ENCODE measurements at regions not wholly inside any gene's neighbourhood (a gene's known extent, or its start where the extent isn't known, plus 50 kb on each side); places are given as distances from the start of the nearest gene placed in this dataset.
"Not testable (repeated sequence)": the region's sequence is repeated elsewhere in the genome, so short reads cannot be mapped to it uniquely, and the experiment has no call there.

DNA sequence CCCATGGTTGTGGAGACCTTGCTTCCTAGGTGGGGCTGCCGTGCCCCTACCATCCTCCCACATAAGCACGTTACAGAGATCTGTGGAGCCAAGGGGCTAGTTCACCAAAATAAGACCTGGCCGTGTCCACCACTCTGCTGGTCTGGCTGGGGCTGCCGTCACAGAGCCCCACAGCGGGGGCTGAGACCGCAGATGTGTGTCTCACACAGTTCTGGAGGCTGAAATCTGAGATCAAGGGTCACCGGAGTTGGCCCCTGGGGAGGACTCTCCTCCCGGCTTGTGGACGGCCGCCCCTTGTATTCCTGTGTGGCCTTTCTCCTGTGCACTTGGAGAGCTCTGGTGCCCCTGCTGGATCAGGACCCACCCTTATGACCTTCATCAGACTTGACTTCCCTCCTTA is 147.4 kb downstream of the IGLL1 start:
- H3K9me1 ChIP-seq (ENCODE audit: control insufficient read depth, insufficient read depth, low read length); DNase-seq (ENCODE audit: extremely low read depth in 1 of 4, low spot score in 3 of 4); POLR2A ChIA-PET; intact Hi-C loops (cut with micrococcal nuclease); H3K4me3 ChIP-seq; in situ Hi-C loops (cut with MboI); H3K4me2 ChIP-seq (ENCODE audit: insufficient read depth, low read length); CTCF ChIA-PET (ENCODE audit: low intra/inter-chr PET ratio); H3K79me2 ChIP-seq (ENCODE audit: control insufficient read depth, insufficient read depth, low read length); H3K9me3 ChIP-seq (replicated peaks; ENCODE audit: control insufficient read depth, insufficient read depth, low read depth, low read length); H3K27ac ChIP-seq (ENCODE audit: extremely low read depth, low read depth, low read length); H3K27me3 ChIP-seq (ENCODE audit: control insufficient read depth in 2 of 2, insufficient read depth in 2 of 2, low read length in 2 of 2); BruUV-seq (replicated peaks); H4K20me1 ChIP-seq (replicated peaks; ENCODE audit: control insufficient read depth, insufficient read depth, low read length); H3K9ac ChIP-seq (ENCODE audit: insufficient read depth in 1 of 2, low read depth in 2 of 2, low read length in 2 of 2); H3K36me3 ChIP-seq (ENCODE audit: control insufficient read depth, insufficient read depth, low read length); ATAC-seq: not testable (repeated sequence)
- H3K4me1 ChIP-seq (replicated peaks in 1 of 2; ENCODE audit: control insufficient read depth in 2 of 2, insufficient read depth in 2 of 2, low read length in 2 of 2), result peaks cover 10 to 25% of the 10 kb centered on the region in 2 experiments; a peak in 3 of 5 replicates
- peak; percentile 52 for FAIRE-seq
- peak overlapping the region; percentile 42 for H2AFZ ChIP-seq (ENCODE audit: low read depth, low read length)
- 30% methylated on average over 6 of the region's 10 CpGs for WGBS (ENCODE audit: insufficient coverage, low coverage, missing lambda C conversion rate)

- Histone ChIP-seq H3K9ac (ENCODE audit: insufficient read depth in 1 of 2, low read depth in 2 of 2, low read length in 2 of 2) (peak overlapping the region in 1 of 2 experiments; percentile 59; a peak in 1 of 4 replicates), H3K4me2 (ENCODE audit: insufficient read depth, low read length) (peak overlapping the region; percentile 50), H3K27ac (ENCODE audit: extremely low read depth, low read depth, low read length) (peak overlapping the region; percentile 8; the same call in 1 of the 3 replicates), H3K4me3 (no peak overlapping the region), H3K9me3 (replicated peaks; ENCODE audit: control insufficient read depth, insufficient read depth, low read depth, low read length) (no peaks in the 10 kb centered on the region; the same call in 1 of the 2 replicates), H3K27me3 (ENCODE audit: control insufficient read depth in 2 of 2, insufficient read depth in 2 of 2, low read length in 2 of 2) (no peaks in the 10 kb centered on the region), H2AFZ (ENCODE audit: low read depth, low read length) (peak overlapping the region; percentile 71), H3K9me1 (ENCODE audit: control insufficient read depth, insufficient read depth, low read length) (no peaks in the 10 kb centered on the region), H3K4me1 (replicated peaks in 1 of 2; ENCODE audit: control insufficient read depth in 2 of 2, insufficient read depth in 2 of 2, low read length in 2 of 2) (peaks cover 10 to 25% of the 10 kb centered on the region in 2 experiments; a peak in 3 of 5 replicates), H3K36me3 (ENCODE audit: control insufficient read depth, insufficient read depth, low read length) (no peaks in the 10 kb centered on the region), H3K79me2 (ENCODE audit: control insufficient read depth, insufficient read depth, low read length) (no peaks in the 10 kb centered on the region), H4K20me1 (replicated peaks; ENCODE audit: control insufficient read depth, insufficient read depth, low read length) (no peaks in the 10 kb centered on the region)
- 12% methylated on average over 16 of the region's 20 CpGs for WGBS (ENCODE audit: insufficient coverage, low coverage, missing lambda C conversion rate)
- intact Hi-C loops (cut with micrococcal nuclease) (no loop called here), in situ Hi-C loops (cut with MboI) (no loop called here)
- CTCF ChIA-PET (ENCODE audit: low intra/inter-chr PET ratio), result no interaction called here
- BruUV-seq (replicated peaks), result no TSS peak
- POLR2A ChIA-PET, result no interaction called here
- FAIRE-seq (peak; percentile 78), DNase-seq (ENCODE audit: extremely low read depth in 1 of 4, low spot score in 3 of 4) (peak; percentile 40 to 67 (median 52)), ATAC-seq (peak; percentile 86)
- TF ChIP-seq, protein P1, sequence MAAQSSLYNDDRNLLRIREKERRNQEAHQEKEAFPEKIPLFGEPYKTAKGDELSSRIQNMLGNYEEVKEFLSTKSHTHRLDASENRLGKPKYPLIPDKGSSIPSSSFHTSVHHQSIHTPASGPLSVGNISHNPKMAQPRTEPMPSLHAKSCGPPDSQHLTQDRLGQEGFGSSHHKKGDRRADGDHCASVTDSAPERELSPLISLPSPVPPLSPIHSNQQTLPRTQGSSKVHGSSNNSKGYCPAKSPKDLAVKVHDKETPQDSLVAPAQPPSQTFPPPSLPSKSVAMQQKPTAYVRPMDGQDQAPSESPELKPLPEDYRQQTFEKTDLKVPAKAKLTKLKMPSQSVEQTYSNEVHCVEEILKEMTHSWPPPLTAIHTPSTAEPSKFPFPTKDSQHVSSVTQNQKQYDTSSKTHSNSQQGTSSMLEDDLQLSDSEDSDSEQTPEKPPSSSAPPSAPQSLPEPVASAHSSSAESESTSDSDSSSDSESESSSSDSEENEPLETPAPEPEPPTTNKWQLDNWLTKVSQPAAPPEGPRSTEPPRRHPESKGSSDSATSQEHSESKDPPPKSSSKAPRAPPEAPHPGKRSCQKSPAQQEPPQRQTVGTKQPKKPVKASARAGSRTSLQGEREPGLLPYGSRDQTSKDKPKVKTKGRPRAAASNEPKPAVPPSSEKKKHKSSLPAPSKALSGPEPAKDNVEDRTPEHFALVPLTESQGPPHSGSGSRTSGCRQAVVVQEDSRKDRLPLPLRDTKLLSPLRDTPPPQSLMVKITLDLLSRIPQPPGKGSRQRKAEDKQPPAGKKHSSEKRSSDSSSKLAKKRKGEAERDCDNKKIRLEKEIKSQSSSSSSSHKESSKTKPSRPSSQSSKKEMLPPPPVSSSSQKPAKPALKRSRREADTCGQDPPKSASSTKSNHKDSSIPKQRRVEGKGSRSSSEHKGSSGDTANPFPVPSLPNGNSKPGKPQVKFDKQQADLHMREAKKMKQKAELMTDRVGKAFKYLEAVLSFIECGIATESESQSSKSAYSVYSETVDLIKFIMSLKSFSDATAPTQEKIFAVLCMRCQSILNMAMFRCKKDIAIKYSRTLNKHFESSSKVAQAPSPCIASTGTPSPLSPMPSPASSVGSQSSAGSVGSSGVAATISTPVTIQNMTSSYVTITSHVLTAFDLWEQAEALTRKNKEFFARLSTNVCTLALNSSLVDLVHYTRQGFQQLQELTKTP (IDR thresholded peaks at IDR 0.05; ENCODE audit: low read depth in 1 of 2, partially characterized antibody in 2 of 2), result no peak
- peak; percentile 18; the same call in 1 of the 2 replicates for TF ChIP-seq CEBPG (CRISPR knock-in tag; IDR thresholded peaks at IDR 0.05)
- TF ChIP-seq CEBPG (tag; conservative IDR thresholded peaks at IDR 0.05 in 1 of 2, IDR thresholded peaks at IDR 0.05 in 1 of 2), result no peak
- no peak for TF ChIP-seq CXXC5 (CRISPR knock-in tag; IDR thresholded peaks at IDR 0.05)
- no peak for TF ChIP-seq TAF1 (IDR thresholded peaks at IDR 0.05; ENCODE audit: control insufficient read depth, extremely low read depth, insufficient read depth, low read length, severe bottlenecking)
- no peak for TF ChIP-seq PHTF2 (CRISPR knock-in tag; IDR thresholded peaks at IDR 0.05)
Observed at GRCh38 chr22:23431337-23432072, 148.6 kb downstream of the IGLL1 start.

Data from K562 (cell line).